Left renal cortex interstitium (tissue), 4 donors: ENCODE measurements at regions not wholly inside any gene's neighbourhood (a gene's known extent, or its start where the extent isn't known, plus 50 kb on each side); places are given as distances from the start of the nearest gene placed in this dataset.

ENCODE experiments used
- DNase-seq, 4 donors: peaks; one replicate each; pipeline ENCODE4 v3.0.0-alpha.2; 2013; ENCODE audit warnings: low read depth in 4 of 4, low spot score in 2 of 4, missing footprints in 1 of 4

DNA sequence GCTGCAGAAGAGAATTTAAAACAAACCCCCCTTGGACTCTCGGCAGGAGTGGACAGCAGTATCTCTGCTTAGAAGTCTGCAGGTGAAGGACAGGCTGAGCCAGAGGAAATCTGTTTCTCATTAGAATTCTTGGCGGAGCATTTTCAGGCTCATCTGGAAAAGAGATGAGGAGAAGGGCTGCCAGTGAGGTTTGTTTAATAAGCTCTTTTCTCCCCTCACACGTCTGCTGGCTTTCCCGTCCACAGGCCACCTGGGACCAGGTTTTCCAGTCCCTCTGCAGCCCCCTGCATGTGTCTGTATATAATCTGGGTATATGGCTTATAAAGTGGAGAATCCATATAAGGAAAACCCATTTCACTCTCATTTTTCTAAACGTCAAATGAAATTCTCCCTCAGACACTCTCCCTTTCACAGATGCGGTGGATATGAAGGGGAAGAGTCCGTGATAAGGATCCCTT, 155.4 kb upstream of the TPM1 start:
- DNase-seq, result no peak

- DNase-seq, result no peak
Observed at GRCh38 chr15:62888623-62889022, 153.9 kb upstream of the TPM1 start.

- no peak for DNase-seq
Observed at GRCh38 chr15:62889141-62889661, 153.3 kb upstream of the TPM1 start.

- no peak for DNase-seq
Observed at GRCh38 chr15:62889734-62890505, 152.6 kb upstream of the TPM1 start.

DNA sequence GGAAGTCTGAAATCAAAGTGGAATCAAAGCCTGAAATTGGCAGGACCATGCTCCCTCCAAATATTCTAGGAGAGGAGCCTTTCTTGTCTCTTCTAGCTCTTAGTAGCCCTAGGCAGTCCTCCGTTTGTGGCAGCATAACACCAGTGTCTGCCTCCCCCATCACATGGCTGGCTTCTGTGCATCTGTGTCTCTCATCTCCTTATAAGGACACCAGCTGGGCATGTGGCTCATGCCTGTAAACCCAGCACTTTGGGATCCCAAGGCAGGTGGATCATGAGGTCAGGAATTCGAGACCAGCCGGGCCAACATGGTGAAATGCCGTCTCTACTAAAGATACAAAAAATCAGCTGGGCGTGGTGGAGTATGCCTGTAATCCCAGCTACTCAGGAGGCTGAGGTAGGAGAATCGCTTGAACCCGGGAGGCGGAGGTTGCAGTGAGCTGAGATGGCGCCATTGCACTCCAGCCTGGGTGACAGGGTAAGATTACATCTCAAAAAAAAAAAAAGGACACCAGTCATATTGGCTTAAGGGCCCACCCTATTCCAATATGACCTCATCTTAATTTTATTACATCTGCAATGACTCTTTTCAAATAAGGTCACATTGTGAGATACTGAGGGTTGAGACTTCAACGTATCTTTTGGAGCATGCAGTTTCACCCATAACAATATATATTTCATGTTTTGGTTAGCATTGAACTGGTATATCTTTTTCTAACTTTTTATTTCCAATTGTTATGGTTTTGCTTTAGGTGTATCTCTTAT, 148.0 kb upstream of the TPM1 start:
- no peak for DNase-seq

DNA sequence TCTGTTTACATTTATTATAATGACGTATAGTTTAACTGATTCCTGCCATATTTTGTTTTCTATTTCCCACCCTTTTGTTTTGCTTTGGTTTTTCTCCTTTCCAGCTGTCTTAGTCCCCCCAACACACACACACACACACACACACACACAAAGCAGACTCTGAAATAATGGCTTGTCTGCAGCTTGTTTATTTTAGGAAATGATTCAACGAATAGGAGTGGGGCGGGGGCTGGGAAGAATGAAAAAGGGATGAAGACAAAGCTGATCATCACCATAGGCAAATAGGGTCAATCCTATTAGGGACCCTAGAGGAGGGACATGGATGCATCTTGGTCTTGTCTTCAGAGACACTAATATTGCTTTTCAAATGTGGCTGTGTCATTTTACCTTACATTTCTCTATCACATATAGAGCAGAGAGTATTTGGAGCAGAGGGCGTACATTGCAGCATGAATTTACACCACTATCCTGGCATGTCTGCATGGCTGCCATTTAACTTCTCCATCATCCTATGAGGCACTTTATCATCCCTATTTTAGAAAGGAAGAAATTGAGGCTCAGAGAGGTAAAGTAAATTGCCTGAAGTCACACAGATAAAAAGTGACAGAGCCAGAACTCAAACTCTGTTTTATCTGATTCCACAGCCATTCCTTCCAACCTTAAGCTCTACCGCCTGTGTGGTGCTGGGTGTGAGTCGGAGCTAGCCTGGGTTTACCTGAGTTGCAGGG, 147.2 kb upstream of the TPM1 start:
- DNase-seq, result no peak

GRCh38 chr15:62895905-62896316, 146.6 kb upstream of the TPM1 start:
- DNase-seq, result no peak

DNA sequence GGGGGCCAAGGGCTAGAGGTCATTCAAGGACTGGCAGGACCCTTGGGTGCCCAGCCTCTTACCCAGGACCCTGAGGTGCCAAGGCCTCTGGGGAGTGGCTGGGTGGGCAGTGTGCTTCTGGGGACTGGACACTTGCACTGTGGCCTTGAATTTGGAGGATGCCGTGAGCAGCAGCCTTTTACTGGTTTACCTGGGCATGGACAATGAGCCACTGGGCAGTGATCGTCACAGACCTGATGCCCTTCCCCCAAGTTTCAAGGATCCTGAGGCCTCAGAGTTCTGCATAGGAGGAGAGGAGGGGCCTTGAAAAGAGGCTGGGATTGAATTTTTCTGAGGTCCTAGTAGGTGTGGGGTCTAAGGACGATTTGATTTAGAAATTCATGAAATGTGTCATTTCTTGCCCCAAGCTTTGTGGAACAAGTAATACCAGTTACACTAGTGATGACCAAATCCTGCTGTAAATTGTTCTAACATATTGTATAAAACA, 146.1 kb upstream of the TPM1 start:
- no peak for DNase-seq

DNA sequence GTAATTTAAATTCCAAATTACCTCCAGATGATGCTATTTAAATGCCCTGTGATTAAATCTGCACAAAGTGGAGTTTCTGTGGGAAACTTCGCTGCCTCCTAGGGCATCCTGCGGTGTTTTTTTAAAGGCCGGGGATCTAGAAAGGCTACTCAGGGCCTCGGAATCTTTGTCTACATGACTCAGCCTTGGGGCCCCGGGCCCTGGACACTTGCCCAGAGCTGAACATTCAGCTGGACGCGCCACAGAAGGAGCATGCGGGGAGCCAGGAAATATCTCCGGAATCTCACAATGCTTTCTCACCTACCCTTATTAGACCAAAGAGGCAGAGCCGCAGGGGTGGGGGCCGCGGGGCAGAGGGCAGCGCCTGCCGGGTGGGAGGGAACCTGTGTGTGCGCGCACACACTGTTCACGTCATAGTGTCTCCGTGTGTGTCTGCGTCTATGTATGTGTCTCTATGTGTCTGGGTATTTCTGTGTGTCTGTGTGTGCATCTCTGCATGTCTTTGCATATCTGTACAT, 145.5 kb upstream of the TPM1 start:
- no peak for DNase-seq

GRCh38 chr15:62897634-62898033, 144.9 kb upstream of the TPM1 start:
- no peak for DNase-seq

DNA sequence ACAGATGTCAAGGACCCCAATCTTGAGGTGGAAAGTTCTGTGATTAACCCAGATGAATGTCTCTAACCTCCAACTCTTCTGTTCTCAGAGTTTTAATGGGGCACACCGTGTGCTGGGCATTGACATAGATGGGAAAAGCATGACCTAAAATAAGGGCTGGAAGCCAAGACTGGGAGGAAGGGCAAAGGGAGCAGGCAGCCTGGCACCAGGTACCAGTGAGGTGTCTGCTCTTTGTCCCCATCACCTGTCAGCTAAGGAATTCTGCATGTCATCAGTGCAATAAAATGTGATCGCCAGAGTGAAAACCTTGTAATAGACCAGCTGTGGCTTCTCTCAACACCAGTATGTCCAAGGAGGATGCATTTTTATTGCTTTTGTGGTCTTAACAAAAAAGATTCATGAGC, 143.5 kb upstream of the TPM1 start:
- no peak for DNase-seq

GRCh38 chr15:62900071-62900802, 142.3 kb upstream of the TPM1 start:
- DNase-seq, result no peak

DNA sequence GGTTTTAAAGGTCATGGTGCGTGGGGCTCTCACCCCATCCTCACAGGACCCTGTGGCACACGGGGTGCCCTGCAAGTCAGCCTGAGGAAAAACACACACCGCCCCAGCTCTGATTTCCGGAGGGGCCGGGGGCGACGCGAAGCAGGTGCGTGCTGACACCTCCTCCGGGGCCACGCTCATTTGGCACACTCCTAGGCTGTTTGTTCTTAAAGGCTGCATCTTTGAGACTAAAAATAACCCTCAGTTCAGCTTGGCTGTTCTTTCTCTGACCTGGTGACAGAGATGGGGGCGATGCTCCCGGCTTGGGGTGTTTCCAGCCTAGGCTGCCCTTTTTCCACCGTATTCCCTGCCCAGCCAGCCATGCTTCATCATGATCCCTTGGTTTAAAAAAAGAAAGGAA, 141.5 kb upstream of the TPM1 start:
- DNase-seq, result no peak

GRCh38 chr15:62901909-62902546, 140.5 kb upstream of the TPM1 start:
- no peak for DNase-seq

DNA sequence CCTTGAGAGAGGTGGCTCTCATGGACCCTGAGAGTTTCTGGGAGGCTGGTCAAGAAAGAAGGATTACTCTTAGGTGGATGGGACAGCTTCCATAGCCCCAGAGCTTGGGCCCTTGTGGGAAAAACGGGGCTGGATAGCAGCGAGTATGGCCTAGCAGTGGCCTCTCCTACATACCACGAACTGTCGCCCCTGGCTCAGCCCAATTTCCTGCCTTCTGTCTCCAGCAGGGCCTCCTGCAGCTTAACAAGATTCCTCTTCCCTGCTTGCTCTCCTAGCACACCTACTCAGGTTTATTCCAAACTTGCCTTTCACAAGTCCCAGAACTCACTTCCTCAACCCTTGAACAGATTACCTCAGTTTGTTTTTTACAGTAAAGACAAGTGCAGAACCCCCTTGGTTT, 139.7 kb upstream of the TPM1 start:
- no peak for DNase-seq

GRCh38 chr15:62903437-62903836, 139.1 kb upstream of the TPM1 start:
- DNase-seq, result no peak

- no peak for DNase-seq
Observed at GRCh38 chr15:62904041-62904910, 138.3 kb upstream of the TPM1 start.

- DNase-seq, result no peak
Observed at GRCh38 chr15:62906627-62907026, 135.9 kb upstream of the TPM1 start.

- no peak for DNase-seq
Observed at GRCh38 chr15:62907275-62907674, 135.3 kb upstream of the TPM1 start.
